Neuronal stem cell (in vitro differentiated cells): ENCODE measurements at regions not wholly inside any gene's neighbourhood (a gene's known extent, or its start where the extent isn't known, plus 50 kb on each side); places are given as distances from the start of the nearest gene placed in this dataset.

Experiments used
- DNase-seq: peaks from one replicate; pipeline ENCODE4 v3.0.0-alpha.2; 2013; ENCODE audit warnings: low spot score
- H2AFZ ChIP-seq: one replicate; pipeline ENCODE4 v1.6.1; 2013; ENCODE audit warnings: mild to moderate bottlenecking, low read length, inconsistent platforms
- H2AK5ac ChIP-seq: 2 replicates; pipeline ENCODE4 v1.6.1; 2013; ENCODE audit warnings: low read depth, mild to moderate bottlenecking, inconsistent platforms, low read length, moderate library complexity, mixed read lengths
- H2BK120ac ChIP-seq: 2 replicates; pipeline ENCODE4 v1.6.1; 2013; ENCODE audit warnings: low read depth, mild to moderate bottlenecking, inconsistent platforms, low read length, moderate library complexity, mixed read lengths
- H2BK12ac ChIP-seq: one replicate; pipeline ENCODE4 v1.6.1; 2013; ENCODE audit warnings: low read length, inconsistent platforms
- H2BK15ac ChIP-seq: 2 replicates; pipeline ENCODE4 v1.6.1; 2013; ENCODE audit warnings: mild to moderate bottlenecking, low read length, inconsistent platforms, mixed read lengths
- H2BK5ac ChIP-seq: one replicate; pipeline ENCODE4 v1.6.1; 2013; ENCODE audit warnings: inconsistent platforms, mild to moderate bottlenecking, low read length, moderate library complexity
- H3K14ac ChIP-seq: one replicate; pipeline ENCODE4 v1.6.1; 2013; ENCODE audit warnings: low read length, inconsistent platforms
- H3K18ac ChIP-seq: 2 replicates; pipeline ENCODE4 v1.6.1; 2013; ENCODE audit warnings: low read length, inconsistent platforms
- H3K23ac ChIP-seq: 2 replicates; pipeline ENCODE4 v1.6.1; 2013; ENCODE audit warnings: low read depth, mild to moderate bottlenecking, mixed read lengths, low read length, inconsistent platforms; ENCODE audit not compliant: poor library complexity
- H3K27ac ChIP-seq: replicated peaks from 3 replicates; pipeline ENCODE4 v1.5.1; 2013; ENCODE audit warnings: low read length, inconsistent platforms
- H3K27me3 ChIP-seq, 3 experiments: 2 replicates each; pipeline ENCODE4 v1.6.1; 2013; ENCODE audit warnings: low read length in 3 of 3, mild to moderate bottlenecking in 2 of 3, inconsistent platforms in 1 of 3, low read depth in 1 of 3, mixed read lengths in 1 of 3, moderate library complexity in 1 of 3; ENCODE audit not compliant: control insufficient read depth in 3 of 3, insufficient read depth in 3 of 3
- H3K36me3 ChIP-seq, 2 donors: replicated peaks in 1 of 2; 2 replicates each; pipeline ENCODE4 v1.6.1; 2013; ENCODE audit warnings: low read length in 2 of 2; ENCODE audit not compliant: control insufficient read depth in 2 of 2, insufficient read depth in 2 of 2
- H3K4ac ChIP-seq: 2 replicates; pipeline ENCODE4 v1.6.1; 2013; ENCODE audit warnings: inconsistent platforms, mild to moderate bottlenecking, low read length, moderate library complexity
- H3K4me1 ChIP-seq, 2 donors: 1 replicate in 1 of 2; 2 replicates in 1 of 2; pipeline ENCODE4 v1.6.1; 2013; ENCODE audit warnings: low read length in 2 of 2, low read depth in 1 of 2; ENCODE audit not compliant: control insufficient read depth in 2 of 2, insufficient read depth in 1 of 2
- H3K4me2 ChIP-seq: one replicate; pipeline ENCODE4 v1.6.1; 2013; ENCODE audit warnings: mild to moderate bottlenecking, low read length, inconsistent platforms; ENCODE audit not compliant: insufficient read depth, poor library complexity, severe bottlenecking
- H3K4me3 ChIP-seq, 2 donors: 2 replicates each; pipeline ENCODE4 v1.5.1; 2013; ENCODE audit warnings: low read length in 2 of 2, mild to moderate bottlenecking in 2 of 2, inconsistent platforms in 1 of 2, moderate library complexity in 1 of 2
- H3K79me1 ChIP-seq: one replicate; pipeline ENCODE4 v1.6.1; 2013; ENCODE audit warnings: low read depth, mild to moderate bottlenecking, inconsistent platforms, low read length, moderate library complexity
- H3K9ac ChIP-seq: one replicate; pipeline ENCODE4 v1.6.1; 2013; ENCODE audit warnings: mild to moderate bottlenecking, low read depth, low read length, inconsistent platforms; ENCODE audit not compliant: poor library complexity
- H3K9me3 ChIP-seq, 2 donors: replicated peaks in 1 of 2; 2 replicates each; pipeline versions ENCODE3 to v1.6.1; 2013; ENCODE audit warnings: low read length in 2 of 2, mild to moderate bottlenecking in 2 of 2, inconsistent platforms in 1 of 2, low read depth in 1 of 2, mixed read lengths in 1 of 2, moderate library complexity in 1 of 2; ENCODE audit not compliant: control insufficient read depth in 2 of 2, insufficient read depth in 1 of 2
- H4K8ac ChIP-seq: one replicate; pipeline ENCODE4 v1.6.1; 2013; ENCODE audit warnings: low read depth, mild to moderate bottlenecking, inconsistent platforms, low read length, moderate library complexity
- H4K91ac ChIP-seq: one replicate; pipeline ENCODE4 v1.6.1; 2013; ENCODE audit warnings: low read length, low read depth, mild to moderate bottlenecking, inconsistent platforms; ENCODE audit not compliant: poor library complexity
- whole genome bisulfite sequencing, 2 donors: extraction: QIAGEN DNeasy Blood & Tissue Kit; methylation state at CpG; one replicate each; pipeline ENCODE4 v1.1.7; 2013; ENCODE audit warnings: missing lambda C conversion rate in 2 of 2, mixed read lengths in 1 of 2; ENCODE audit not compliant: insufficient read length in 2 of 2, insufficient replicate concordance in 1 of 2; ENCODE audit errors: extremely low coverage in 2 of 2; 5-methylcytosine and 5-hydroxymethylcytosine counted together

DNA sequence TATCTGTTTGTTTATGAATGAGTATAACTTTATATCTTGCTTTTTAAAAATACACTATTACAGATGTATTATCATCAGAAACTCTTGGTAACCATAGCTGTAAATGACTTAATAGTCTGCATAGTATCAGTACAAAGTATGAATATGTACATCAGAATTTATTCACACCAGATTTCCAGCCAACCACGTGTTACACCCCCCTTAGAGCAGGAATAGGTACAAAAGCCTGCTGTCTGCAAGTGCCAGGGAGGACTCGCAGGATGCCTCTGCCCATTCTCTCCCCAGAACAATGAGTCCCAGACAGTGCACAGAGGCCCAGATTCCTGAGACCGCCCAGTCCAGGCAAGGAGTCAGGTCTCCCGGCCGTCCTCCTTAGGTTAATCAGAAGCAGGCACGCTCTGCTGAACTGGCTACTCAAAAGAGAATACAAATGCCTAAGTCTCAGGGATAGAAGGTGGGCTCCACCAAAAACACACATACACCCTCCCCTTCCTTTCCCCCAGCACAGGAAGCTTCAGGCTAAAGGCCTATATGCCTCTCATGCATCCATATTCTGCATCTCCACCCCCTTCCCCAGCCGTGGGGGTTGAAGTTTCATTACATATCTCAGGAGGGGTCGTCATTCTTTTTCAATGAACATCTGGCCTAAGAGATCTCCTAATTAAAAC lies 159.1 kb upstream of the CDH11 start:
- peak; percentile 47 for DNase-seq
- H2BK12ac ChIP-seq = no peak overlapping the region
- H3K36me3 ChIP-seq = no peaks in the 10 kb centered on the region
- H3K23ac ChIP-seq = no peak overlapping the region
- no peak overlapping the region for H4K91ac ChIP-seq
- no peak overlapping the region for H4K8ac ChIP-seq
- H3K4me2 ChIP-seq = peak overlapping the region; percentile 12
- no peak overlapping the region for H3K9ac ChIP-seq
- no peak overlapping the region for H3K4me3 ChIP-seq
- H3K9me3 ChIP-seq = no peaks in the 10 kb centered on the region
- H3K4ac ChIP-seq = no peak overlapping the region
- H2BK5ac ChIP-seq = no peak overlapping the region
- H3K4me1 ChIP-seq = peaks cover 0 to 21% of the 10 kb centered on the region in 2 donors
- no peaks in the 10 kb centered on the region for H3K79me1 ChIP-seq
- no peak overlapping the region for H2BK120ac ChIP-seq
- no peak overlapping the region for H2AK5ac ChIP-seq
- peak overlapping the region; percentile 73 for H3K27ac ChIP-seq
- H3K18ac ChIP-seq = no peak overlapping the region
- H3K27me3 ChIP-seq = no peaks in the 10 kb centered on the region
- no peak overlapping the region for H2AFZ ChIP-seq
- H2BK15ac ChIP-seq = no peak overlapping the region
- no CpG with 5 or more reads among the region's 8 CpGs for WGBS, 2 donors
- H3K14ac ChIP-seq = no peak overlapping the region

DNA sequence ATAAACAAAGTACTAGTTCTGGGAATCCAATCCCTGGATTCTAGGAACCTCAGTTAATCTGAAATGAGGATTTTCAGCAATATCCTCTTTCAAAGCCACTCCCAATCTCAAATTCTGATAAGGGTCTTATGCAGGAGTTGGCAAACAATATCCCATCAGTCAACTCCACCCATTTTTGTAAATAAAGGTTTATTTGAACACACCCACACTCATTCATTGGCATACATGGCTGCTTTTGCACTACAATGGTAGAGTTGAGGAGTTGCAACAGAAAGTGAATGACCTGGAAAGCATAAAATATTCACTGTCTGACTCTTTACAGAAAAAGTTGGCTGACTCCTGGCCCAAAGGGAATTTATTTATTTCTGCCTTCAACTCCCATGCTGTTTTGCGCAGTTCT lies 157.7 kb upstream of the CDH11 start:
- DNase-seq = no peak
- no peak overlapping the region for H2AFZ ChIP-seq
- H2AK5ac ChIP-seq = no peak overlapping the region
- no peak overlapping the region for H2BK15ac ChIP-seq
- H2BK5ac ChIP-seq = no peak overlapping the region
- no peak overlapping the region for H4K91ac ChIP-seq
- H2BK12ac ChIP-seq = no peak overlapping the region
- WGBS, 2 donors = no CpG with 5 or more reads among the region's 1 CpG
- no peaks in the 10 kb centered on the region for H3K9me3 ChIP-seq
- no peak overlapping the region for H3K4ac ChIP-seq
- peaks cover 0 to 18% of the 10 kb centered on the region in 2 donors for H3K4me1 ChIP-seq
- no peak overlapping the region for H4K8ac ChIP-seq
- no peak overlapping the region for H2BK120ac ChIP-seq
- no peak overlapping the region for H3K27ac ChIP-seq
- no peak overlapping the region for H3K4me2 ChIP-seq
- H3K79me1 ChIP-seq = no peaks in the 10 kb centered on the region
- no peaks in the 10 kb centered on the region for H3K27me3 ChIP-seq
- H3K14ac ChIP-seq = no peak overlapping the region
- H3K36me3 ChIP-seq = no peaks in the 10 kb centered on the region
- H3K4me3 ChIP-seq = no peak overlapping the region
- no peak overlapping the region for H3K23ac ChIP-seq
- no peak overlapping the region for H3K18ac ChIP-seq
- H3K9ac ChIP-seq = no peak overlapping the region

DNA sequence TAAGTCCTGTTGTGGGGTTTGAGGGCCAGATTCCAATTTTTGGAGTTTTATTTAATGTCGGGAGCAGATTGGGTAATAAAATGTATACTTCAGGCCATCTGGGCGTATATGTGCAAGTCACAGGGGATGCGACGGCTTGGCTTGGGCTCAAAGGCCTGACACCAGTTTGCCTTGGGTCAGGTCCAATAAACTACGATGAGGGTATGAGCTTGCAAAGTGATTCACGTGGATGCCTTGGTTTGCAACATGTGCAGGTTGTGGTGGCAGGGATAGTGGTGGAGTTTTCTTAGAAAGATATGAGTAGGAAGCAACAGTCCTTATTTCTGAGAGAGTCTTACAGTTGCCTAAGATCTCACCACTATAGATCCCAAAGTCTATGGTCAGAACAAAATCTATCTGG lies 157.0 kb upstream of the CDH11 start:
- Histone ChIP-seq H2BK15ac (no peak overlapping the region), H3K23ac (no peak overlapping the region), H3K4me1 (peaks cover 0 to 16% of the 10 kb centered on the region in 2 donors), H2BK120ac (no peak overlapping the region), H3K4me3 (no peak overlapping the region), H3K14ac (no peak overlapping the region), H3K4me2 (no peak overlapping the region), H3K18ac (no peak overlapping the region), H3K9me3 (no peaks in the 10 kb centered on the region), H2AK5ac (no peak overlapping the region), H3K36me3 (no peaks in the 10 kb centered on the region), H2BK5ac (no peak overlapping the region), H2BK12ac (no peak overlapping the region), H4K91ac (no peak overlapping the region), H3K9ac (no peak overlapping the region), H3K27ac (no peak overlapping the region), H3K4ac (no peak overlapping the region), H4K8ac (no peak overlapping the region), H3K79me1 (no peaks in the 10 kb centered on the region), H3K27me3 (no peaks in the 10 kb centered on the region), H2AFZ (no peak overlapping the region)
- DNase-seq = no peak
- no CpG with 5 or more reads among the region's 6 CpGs for WGBS, 2 donors

DNA sequence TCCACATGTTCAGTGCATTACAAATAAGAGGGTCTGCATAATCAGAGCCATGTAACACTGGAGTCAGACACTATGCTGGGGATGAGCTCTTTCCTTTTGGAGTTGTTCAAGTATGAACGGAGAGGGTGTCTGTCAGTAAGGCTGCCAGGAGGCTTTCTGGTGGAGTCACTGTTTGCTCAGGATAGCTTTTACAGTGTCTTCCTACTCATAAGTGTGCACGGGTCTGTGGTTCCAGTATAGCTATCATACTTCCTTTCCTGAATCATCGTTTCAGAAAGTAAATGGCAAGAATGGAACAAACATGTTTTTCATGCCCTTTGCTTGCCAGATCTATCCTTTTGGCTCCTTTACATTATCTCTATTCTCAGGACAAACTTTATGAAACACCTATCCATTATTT lies 152.7 kb upstream of the CDH11 start:
- no peak overlapping the region for H3K23ac ChIP-seq
- no peak overlapping the region for H3K27ac ChIP-seq
- no peak overlapping the region for H2BK15ac ChIP-seq
- no peaks in the 10 kb centered on the region for H3K9me3 ChIP-seq
- H3K4me2 ChIP-seq = no peak overlapping the region
- no peak overlapping the region for H4K8ac ChIP-seq
- H3K4me1 ChIP-seq = no peaks in the 10 kb centered on the region
- H3K18ac ChIP-seq = no peak overlapping the region
- H3K9ac ChIP-seq = no peak overlapping the region
- WGBS, 2 donors = no CpG with 5 or more reads among the region's 3 CpGs
- no peak overlapping the region for H2AK5ac ChIP-seq
- no peak for DNase-seq
- H2AFZ ChIP-seq = no peak overlapping the region
- H3K27me3 ChIP-seq = no peaks in the 10 kb centered on the region
- no peaks in the 10 kb centered on the region for H3K79me1 ChIP-seq
- H3K4me3 ChIP-seq = no peak overlapping the region
- H3K36me3 ChIP-seq = no peaks in the 10 kb centered on the region
- H3K14ac ChIP-seq = no peak overlapping the region
- no peak overlapping the region for H2BK5ac ChIP-seq
- no peak overlapping the region for H2BK12ac ChIP-seq
- H2BK120ac ChIP-seq = no peak overlapping the region
- no peak overlapping the region for H3K4ac ChIP-seq
- H4K91ac ChIP-seq = no peak overlapping the region
